T1000 (cell line): ENCODE measurements at regions not wholly inside any gene's neighbourhood (a gene's known extent, or its start where the extent isn't known, plus 50 kb on each side); places are given as distances from the start of the nearest gene placed in this dataset.

Source experiments
- DNase-seq: peaks from one replicate; lab custom pipeline; 2025; ENCODE audit warnings: mixed read lengths; lab: John Stamatoyannopoulos, UW

- no peak for DNase-seq
Observed at GRCh38 chr20:61123751-61124368, 128.2 kb upstream of the CDH4 start.

- DNase-seq, result no peak
Observed at GRCh38 chr20:61125076-61125475, 127.0 kb upstream of the CDH4 start.

DNA sequence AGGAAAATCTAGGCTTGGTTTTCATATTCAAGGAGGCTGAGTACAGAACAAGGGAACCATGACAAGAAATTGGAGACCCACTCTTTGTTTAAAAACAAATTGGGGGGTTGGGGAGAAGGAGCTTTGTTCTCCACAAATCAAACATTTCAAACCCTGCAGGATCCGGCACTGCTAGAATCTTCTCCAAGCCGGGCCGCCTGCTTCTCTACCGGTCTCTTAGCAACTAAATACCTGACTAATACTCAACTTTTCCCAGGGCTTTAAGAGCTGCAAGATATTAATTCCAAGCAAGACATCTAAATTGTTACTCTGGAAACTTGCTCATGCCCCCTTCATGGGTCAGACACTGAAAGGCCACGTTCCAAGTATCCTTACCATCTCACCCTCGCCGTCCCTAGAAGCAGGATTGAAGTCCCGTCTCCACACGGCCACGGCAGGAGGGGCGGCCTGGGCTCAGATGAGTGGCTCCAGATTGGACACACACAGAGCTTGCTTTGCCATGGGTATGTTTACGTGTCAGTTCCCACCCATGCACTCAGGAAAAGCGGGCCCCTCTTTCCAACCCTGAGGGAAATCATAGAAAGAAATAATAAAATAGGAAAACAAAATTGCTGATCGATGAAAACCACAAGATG, 126.4 kb upstream of the CDH4 start:
- DNase-seq, result no peak

DNA sequence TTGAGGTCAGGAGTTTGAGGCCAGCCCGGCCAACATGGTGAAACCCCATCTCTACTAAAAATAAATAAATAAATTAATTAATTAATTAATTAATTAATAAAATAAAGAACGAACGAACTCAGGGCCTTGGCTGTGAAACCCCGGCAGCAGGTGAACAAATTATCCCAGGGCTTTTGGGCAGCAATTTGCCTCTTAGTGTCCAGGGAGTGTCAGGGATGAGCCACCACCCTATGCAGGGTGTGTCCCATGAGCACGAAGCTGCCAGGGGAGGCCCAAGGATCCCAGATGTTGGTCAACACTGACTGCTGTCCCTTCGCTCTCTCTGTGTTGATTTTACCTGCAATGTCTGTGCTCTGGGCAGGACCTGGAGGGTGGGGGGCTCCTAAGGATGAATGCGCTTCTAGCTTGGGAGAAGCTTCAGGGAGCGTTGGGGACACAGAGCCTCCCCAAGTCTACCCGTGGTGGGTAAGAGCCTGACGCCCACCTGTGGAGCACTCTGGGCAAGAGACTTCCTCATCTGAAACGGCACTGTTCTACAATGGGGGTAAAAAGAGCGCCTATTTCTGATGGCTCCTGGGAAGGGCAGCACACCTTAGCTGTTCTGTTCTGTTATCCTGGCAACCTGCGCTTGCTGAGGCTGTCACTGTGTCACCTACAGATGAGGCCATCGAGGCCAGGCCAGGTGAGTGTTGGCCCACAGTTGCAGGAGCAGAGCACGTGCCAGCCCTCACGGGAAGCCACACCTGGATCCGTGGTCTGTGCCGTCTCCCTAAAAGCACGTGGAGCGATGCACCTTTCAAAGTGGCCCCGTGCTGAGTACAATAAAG, 125.5 kb upstream of the CDH4 start:
- no peak for DNase-seq

GRCh38 chr20:61127311-61128039, 124.6 kb upstream of the CDH4 start:
- DNase-seq, result no peak

DNA sequence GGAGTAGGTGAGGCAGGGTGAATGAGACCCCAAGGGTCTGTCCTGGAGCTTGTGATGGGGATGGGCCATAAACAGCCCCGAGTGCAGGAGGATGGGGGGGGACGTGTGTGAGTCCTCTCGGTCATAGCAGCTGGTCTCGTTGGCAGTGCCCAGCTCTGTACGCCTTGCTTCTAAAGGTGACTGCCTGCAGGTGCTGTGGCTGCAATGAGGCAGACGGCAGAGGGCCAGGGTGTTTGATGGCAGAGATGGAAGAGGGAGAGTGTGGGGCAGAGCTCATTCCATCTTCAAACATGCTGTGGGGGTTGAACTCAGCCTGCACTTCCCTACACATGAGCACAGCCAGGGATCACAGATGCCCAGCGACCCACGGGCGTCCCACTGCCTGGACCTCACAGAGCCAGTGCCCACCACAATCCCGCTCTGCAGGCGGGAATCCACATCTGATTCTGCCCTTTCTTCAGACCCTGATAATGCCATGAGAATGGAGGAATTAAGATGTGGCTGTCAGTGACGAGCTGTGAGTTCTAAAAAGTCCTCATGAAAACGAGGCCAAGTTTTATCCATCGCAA, 123.3 kb upstream of the CDH4 start:
- no peak for DNase-seq

- no peak for DNase-seq
Observed at GRCh38 chr20:61129311-61129710, 122.8 kb upstream of the CDH4 start.

GRCh38 chr20:61130156-61130555, 121.9 kb upstream of the CDH4 start:
- no peak for DNase-seq

GRCh38 chr20:61131944-61132343, 120.1 kb upstream of the CDH4 start:
- no peak for DNase-seq

DNA sequence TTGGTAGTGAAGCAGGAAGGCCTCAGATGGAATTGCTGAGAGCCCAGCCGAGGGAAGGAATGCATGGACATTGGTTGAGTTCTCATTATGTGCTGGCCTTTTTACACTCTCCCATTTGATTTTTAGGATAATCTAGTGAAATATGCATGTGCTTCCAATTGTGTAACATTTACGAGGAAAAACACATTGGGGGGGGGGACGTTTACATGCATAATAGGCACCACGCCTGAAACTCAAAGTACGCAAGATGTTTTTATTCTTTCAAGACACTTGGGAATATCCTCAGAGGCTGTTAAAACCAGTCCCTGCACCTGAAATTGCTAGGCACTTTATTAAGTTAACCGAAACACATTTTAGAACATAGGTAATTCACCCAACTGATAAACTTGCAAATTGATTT, 118.5 kb upstream of the CDH4 start:
- DNase-seq, result no peak

DNA sequence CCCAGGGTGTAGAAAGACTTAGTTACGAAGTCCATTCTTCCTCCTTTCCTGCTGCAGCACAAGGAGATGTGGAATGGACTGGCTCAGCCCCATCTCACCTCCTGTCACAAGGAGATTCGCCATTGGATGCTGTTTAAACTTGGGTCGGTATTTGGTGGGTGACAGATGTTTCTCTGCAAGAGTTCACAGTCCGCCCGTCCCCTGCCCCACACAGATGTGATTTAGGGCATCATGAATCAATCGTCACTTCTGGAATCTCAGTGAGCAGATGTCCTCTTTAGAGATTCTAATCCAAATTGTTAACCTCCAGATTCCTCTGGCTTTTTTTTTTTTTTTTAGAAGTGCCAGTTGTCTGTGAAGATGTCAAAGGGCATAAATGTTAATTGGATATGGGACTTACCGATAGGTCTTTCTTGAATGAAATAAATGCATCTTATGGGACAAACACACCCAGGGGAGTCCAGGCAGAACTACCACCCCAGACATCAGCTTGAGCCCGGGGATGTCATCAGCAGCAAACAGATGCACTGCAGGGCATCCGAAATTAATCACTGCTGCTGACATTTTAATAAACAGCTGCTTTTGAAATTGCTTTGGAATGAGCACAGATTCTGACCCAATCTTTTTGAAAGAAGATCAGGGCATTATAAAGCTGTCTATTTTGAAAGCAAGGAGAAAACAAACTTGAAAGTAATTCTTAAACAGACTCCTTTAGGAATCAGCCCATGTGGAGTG, 117.6 kb upstream of the CDH4 start:
- DNase-seq, result no peak

DNA sequence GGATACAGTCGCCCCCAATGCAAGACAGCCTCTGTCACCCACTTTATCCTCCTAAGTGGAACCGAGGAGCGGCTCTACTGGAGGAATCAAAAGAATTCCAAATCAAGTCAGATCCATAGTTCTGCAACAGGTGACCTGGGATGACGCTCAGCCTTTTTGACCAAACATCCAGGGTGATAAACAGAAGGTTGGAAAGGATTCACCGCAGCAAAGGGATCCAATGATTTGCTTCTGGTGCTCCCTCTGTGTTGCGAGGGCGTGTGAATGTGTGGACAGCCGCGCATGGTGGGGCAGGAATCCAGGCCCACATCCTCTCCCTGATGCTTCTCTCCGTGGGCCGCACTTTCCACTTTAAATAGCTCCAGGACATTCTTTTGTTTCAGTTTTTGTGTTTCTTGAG, 116.8 kb upstream of the CDH4 start:
- DNase-seq, result no peak

- DNase-seq, result no peak
Observed at GRCh38 chr20:61135968-61136367, 116.1 kb upstream of the CDH4 start.

- DNase-seq, result no peak
Observed at GRCh38 chr20:61138566-61138965, 113.5 kb upstream of the CDH4 start.

DNA sequence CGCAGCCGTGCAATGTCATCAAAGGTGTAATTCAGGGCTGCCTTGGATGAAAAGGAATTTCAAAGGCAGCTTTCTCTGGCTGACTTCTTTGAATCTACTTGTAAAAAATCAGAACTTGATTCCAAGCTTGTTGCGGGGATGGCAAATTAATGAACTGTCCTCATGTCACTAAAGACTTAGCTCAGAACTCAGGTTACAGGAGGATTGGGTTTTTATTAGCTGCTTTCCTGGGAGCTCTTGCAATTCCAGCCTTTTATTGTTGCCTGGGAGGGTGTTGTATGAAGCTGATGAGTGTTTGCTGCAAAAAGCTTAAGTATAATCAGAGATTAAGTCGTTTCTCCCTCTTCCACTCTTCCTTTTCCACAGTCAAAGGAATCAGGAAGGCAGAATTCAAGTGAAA, 113.0 kb upstream of the CDH4 start:
- no peak for DNase-seq

GRCh38 chr20:61140576-61140975, 111.5 kb upstream of the CDH4 start:
- no peak for DNase-seq

- DNase-seq, result no peak
Observed at GRCh38 chr20:61146023-61146422, 106.0 kb upstream of the CDH4 start.

- DNase-seq, result no peak
Observed at GRCh38 chr20:61149636-61150035, 102.4 kb upstream of the CDH4 start.

DNA sequence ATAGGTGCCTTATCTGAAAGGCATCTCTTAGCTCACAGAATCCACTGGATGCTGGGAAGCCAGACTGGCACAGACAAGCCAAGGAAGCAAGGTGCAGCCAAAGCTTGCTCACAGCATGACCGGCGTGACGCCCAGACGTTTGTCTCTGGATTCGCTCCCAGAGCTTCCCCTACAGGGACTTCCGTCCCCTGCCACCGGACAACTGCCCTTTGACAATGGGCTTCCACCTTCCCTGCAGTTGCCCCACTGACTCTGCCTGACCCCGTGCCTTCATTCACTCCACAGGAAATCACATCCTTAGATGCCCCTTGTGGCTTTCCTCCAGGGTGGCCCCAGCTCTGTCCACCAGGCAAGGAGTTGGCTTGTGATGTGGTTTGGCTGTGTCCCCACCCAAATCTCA, 94.8 kb upstream of the CDH4 start:
- DNase-seq, result no peak

DNA sequence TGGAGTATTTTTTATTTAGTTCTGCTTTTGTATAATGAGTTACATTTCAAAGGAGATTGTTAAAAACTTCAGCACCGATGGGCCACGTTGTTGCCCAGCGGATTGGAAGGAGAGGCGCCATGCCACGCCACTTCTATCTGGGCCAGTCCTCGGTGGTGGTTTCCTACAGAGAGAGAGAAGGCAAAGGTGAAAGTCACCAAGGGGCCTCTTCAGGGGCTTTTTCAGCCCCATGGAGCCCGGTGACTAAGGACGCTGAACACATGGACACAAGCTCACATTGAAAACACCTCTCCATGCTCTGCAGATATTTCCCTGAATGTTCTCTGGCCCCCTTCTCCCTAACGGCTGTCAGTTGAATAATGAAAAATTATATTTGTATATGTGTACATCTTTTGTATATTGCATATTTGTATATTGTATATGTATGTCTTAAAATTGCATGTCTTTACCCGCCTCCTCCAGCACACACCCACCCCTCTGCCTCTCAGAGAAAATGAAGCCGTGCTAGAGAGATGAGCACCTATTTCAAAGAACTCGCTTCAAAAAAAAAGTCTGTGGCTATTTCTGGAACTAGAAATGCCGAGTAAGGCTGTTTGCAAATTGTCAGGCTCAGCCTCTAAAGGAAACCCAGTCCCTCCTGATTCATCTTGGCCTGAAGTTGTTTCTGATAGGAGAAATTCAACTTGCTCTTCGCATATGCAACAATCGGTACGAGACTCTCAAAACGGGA, 91.9 kb upstream of the CDH4 start:
- no peak for DNase-seq
